ENCODE measurements at regions not wholly inside any gene's neighbourhood (a gene's known extent, or its start where the extent isn't known, plus 50 kb on each side); places are given as distances from the start of the nearest gene placed in this dataset.

DNA sequence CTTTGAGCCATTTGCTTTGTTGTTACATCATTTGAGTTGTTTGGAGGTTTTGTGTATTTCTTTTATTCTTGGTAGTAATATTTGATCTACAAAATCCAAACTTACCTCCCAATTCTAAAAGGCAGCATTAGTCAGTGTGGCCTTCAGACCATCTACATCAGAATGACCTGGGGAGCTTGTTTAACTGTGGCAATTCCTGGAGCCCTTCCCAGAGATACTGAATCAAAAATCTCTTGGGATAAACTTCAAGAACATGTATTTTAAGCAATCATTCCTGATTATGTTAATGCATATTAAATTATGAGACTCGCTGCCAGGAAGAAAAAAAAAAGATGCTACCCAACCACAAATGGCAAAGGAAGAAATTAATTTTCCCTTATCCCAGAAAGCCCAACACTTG is 268.9 kb upstream of the PDE4D start:
- Histone ChIP-seq H2BK15ac (replicated peaks; ENCODE audit: low read depth) (no peak overlapping the region), H3K9ac (ENCODE audit: low read length) (no peak overlapping the region), H3K27me3 (ENCODE audit: insufficient read depth, low read length, poor library complexity) (no peaks in the 10 kb centered on the region), H2BK5ac (ENCODE audit: low read length) (no peak overlapping the region), H3K4me1 (ENCODE audit: control insufficient read depth, low read depth, low read length) (no peaks in the 10 kb centered on the region), H4K5ac (ENCODE audit: low read length) (no peak overlapping the region), H2BK120ac (ENCODE audit: low read depth, low read length) (no peak overlapping the region), H3K79me1 (ENCODE audit: low read length) (no peaks in the 10 kb centered on the region), H3K18ac (ENCODE audit: low read length) (no peak overlapping the region), H2AK5ac (ENCODE audit: low read length) (no peak overlapping the region), H3K23ac (ENCODE audit: low read length) (no peak overlapping the region), H3K27ac (ENCODE audit: low read depth, low read length) (no peak overlapping the region), H3K56ac (ENCODE audit: low read length) (no peak overlapping the region), H3K4me3 (ENCODE audit: low read length) (no peak overlapping the region), H3K4ac (ENCODE audit: low read depth, low read length) (no peak overlapping the region), H4K8ac (ENCODE audit: low read depth, low read length) (no peak overlapping the region), H3K4me2 (ENCODE audit: low read length) (no peak overlapping the region), H3K36me3 (ENCODE audit: control insufficient read depth, insufficient read depth, low read length) (no peaks in the 10 kb centered on the region), H3K79me2 (ENCODE audit: control insufficient read depth, insufficient read depth, low read length) (no peaks in the 10 kb centered on the region)
- no CpG with 5 or more reads among the region's 1 CpG for WGBS (ENCODE audit: extremely low coverage, insufficient coverage, low lambda C conversion rate)
- no peak for DNase-seq

- H2BK5ac ChIP-seq (ENCODE audit: low read length): no peak overlapping the region
- no peak overlapping the region for H3K18ac ChIP-seq (ENCODE audit: low read length)
- no peak overlapping the region for H3K4me2 ChIP-seq (ENCODE audit: low read length)
- H2BK120ac ChIP-seq (ENCODE audit: low read depth, low read length): no peak overlapping the region
- no peak overlapping the region for H4K5ac ChIP-seq (ENCODE audit: low read length)
- H3K4me3 ChIP-seq (ENCODE audit: low read length): no peak overlapping the region
- no peaks in the 10 kb centered on the region for H3K79me1 ChIP-seq (ENCODE audit: low read length)
- no peaks in the 10 kb centered on the region for H3K4me1 ChIP-seq (ENCODE audit: control insufficient read depth, low read depth, low read length)
- no peaks in the 10 kb centered on the region for H3K36me3 ChIP-seq (ENCODE audit: control insufficient read depth, insufficient read depth, low read length)
- no peak overlapping the region for H3K56ac ChIP-seq (ENCODE audit: low read length)
- no peak overlapping the region for H3K4ac ChIP-seq (ENCODE audit: low read depth, low read length)
- no peak overlapping the region for H3K23ac ChIP-seq (ENCODE audit: low read length)
- no CpG with 5 or more reads among the region's 3 CpGs for WGBS (ENCODE audit: extremely low coverage, insufficient coverage, low lambda C conversion rate)
- no peaks in the 10 kb centered on the region for H3K27me3 ChIP-seq (ENCODE audit: insufficient read depth, low read length, poor library complexity)
- no peak overlapping the region for H4K8ac ChIP-seq (ENCODE audit: low read depth, low read length)
- no peaks in the 10 kb centered on the region for H3K79me2 ChIP-seq (ENCODE audit: control insufficient read depth, insufficient read depth, low read length)
- H2AK5ac ChIP-seq (ENCODE audit: low read length): no peak overlapping the region
- no peak overlapping the region for H2BK15ac ChIP-seq (replicated peaks; ENCODE audit: low read depth)
- no peak overlapping the region for H3K9ac ChIP-seq (ENCODE audit: low read length)
- H3K27ac ChIP-seq (ENCODE audit: low read depth, low read length): no peak overlapping the region
- DNase-seq: peak; percentile 51
These were observed 267.9 kb upstream of the PDE4D start for GRCh38 chr5:60161340-60161934.

DNA sequence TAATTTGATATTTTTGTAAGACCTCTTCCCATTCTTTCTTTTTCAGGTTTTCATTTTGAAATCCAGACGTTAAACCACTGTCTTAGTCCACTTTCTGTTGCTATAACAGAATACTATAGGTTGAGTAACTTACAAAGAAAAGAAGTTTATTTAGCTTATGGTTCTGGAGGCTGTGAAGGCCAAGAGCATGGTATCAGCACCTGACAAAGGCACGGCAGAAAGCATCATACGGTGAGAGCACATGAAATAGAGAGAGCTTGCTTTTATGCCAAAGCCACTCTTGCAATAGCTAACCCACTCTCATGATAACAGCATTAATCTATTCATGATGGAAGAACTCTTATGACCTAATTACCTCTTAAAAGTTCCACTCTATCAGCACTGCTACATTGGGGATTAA is 255.6 kb upstream of the PDE4D start:
- Histone ChIP-seq H3K79me1 (ENCODE audit: low read length) (no peaks in the 10 kb centered on the region), H3K4me3 (ENCODE audit: low read length) (no peak overlapping the region), H2BK15ac (replicated peaks; ENCODE audit: low read depth) (no peak overlapping the region), H3K23ac (ENCODE audit: low read length) (no peak overlapping the region), H4K5ac (ENCODE audit: low read length) (no peak overlapping the region), H3K9ac (ENCODE audit: low read length) (no peak overlapping the region), H3K36me3 (ENCODE audit: control insufficient read depth, insufficient read depth, low read length) (no peaks in the 10 kb centered on the region), H2AK5ac (ENCODE audit: low read length) (no peak overlapping the region), H2BK5ac (ENCODE audit: low read length) (no peak overlapping the region), H3K27ac (ENCODE audit: low read depth, low read length) (no peak overlapping the region), H3K56ac (ENCODE audit: low read length) (no peak overlapping the region), H3K4me1 (ENCODE audit: control insufficient read depth, low read depth, low read length) (no peaks in the 10 kb centered on the region), H4K8ac (ENCODE audit: low read depth, low read length) (no peak overlapping the region), H3K79me2 (ENCODE audit: control insufficient read depth, insufficient read depth, low read length) (no peaks in the 10 kb centered on the region), H3K18ac (ENCODE audit: low read length) (no peak overlapping the region), H3K4me2 (ENCODE audit: low read length) (no peak overlapping the region), H2BK120ac (ENCODE audit: low read depth, low read length) (no peak overlapping the region), H3K27me3 (ENCODE audit: insufficient read depth, low read length, poor library complexity) (no peaks in the 10 kb centered on the region), H3K4ac (ENCODE audit: low read depth, low read length) (no peak overlapping the region)
- no CpG with 5 or more reads among the region's 3 CpGs for WGBS (ENCODE audit: extremely low coverage, insufficient coverage, low lambda C conversion rate)
- no peak for DNase-seq

- H3K27me3 ChIP-seq (ENCODE audit: insufficient read depth, low read length, poor library complexity): no peaks in the 10 kb centered on the region
- no peak overlapping the region for H3K18ac ChIP-seq (ENCODE audit: low read length)
- no peak overlapping the region for H3K4me3 ChIP-seq (ENCODE audit: low read length)
- no peaks in the 10 kb centered on the region for H3K79me2 ChIP-seq (ENCODE audit: control insufficient read depth, insufficient read depth, low read length)
- H3K4ac ChIP-seq (ENCODE audit: low read depth, low read length): no peak overlapping the region
- no peak overlapping the region for H3K56ac ChIP-seq (ENCODE audit: low read length)
- no peak overlapping the region for H3K23ac ChIP-seq (ENCODE audit: low read length)
- DNase-seq: no peak
- H3K9ac ChIP-seq (ENCODE audit: low read length): no peak overlapping the region
- H4K5ac ChIP-seq (ENCODE audit: low read length): no peak overlapping the region
- H2BK15ac ChIP-seq (replicated peaks; ENCODE audit: low read depth): no peak overlapping the region
- no peaks in the 10 kb centered on the region for H3K36me3 ChIP-seq (ENCODE audit: control insufficient read depth, insufficient read depth, low read length)
- no CpG with 5 or more reads among the region's 1 CpG for WGBS (ENCODE audit: extremely low coverage, insufficient coverage, low lambda C conversion rate)
- no peak overlapping the region for H4K8ac ChIP-seq (ENCODE audit: low read depth, low read length)
- no peak overlapping the region for H3K27ac ChIP-seq (ENCODE audit: low read depth, low read length)
- no peak overlapping the region for H3K4me2 ChIP-seq (ENCODE audit: low read length)
- H2BK5ac ChIP-seq (ENCODE audit: low read length): no peak overlapping the region
- H2BK120ac ChIP-seq (ENCODE audit: low read depth, low read length): no peak overlapping the region
- H3K4me1 ChIP-seq (ENCODE audit: control insufficient read depth, low read depth, low read length): no peaks in the 10 kb centered on the region
- H2AK5ac ChIP-seq (ENCODE audit: low read length): no peak overlapping the region
- no peaks in the 10 kb centered on the region for H3K79me1 ChIP-seq (ENCODE audit: low read length)
These were observed 254.8 kb upstream of the PDE4D start for GRCh38 chr5:60148366-60148765.

- H3K27me3 ChIP-seq (ENCODE audit: insufficient read depth, low read length, poor library complexity): no peaks in the 10 kb centered on the region
- H4K5ac ChIP-seq (ENCODE audit: low read length): no peak overlapping the region
- no peaks in the 10 kb centered on the region for H3K79me2 ChIP-seq (ENCODE audit: control insufficient read depth, insufficient read depth, low read length)
- H3K9ac ChIP-seq (ENCODE audit: low read length): no peak overlapping the region
- H3K4ac ChIP-seq (ENCODE audit: low read depth, low read length): no peak overlapping the region
- H3K4me3 ChIP-seq (ENCODE audit: low read length): no peak overlapping the region
- H2AK5ac ChIP-seq (ENCODE audit: low read length): no peak overlapping the region
- no peak overlapping the region for H3K27ac ChIP-seq (ENCODE audit: low read depth, low read length)
- peak overlapping the region; percentile 78 for H2BK120ac ChIP-seq (ENCODE audit: low read depth, low read length)
- H3K23ac ChIP-seq (ENCODE audit: low read length): no peak overlapping the region
- H2BK15ac ChIP-seq (replicated peaks; ENCODE audit: low read depth): no peak overlapping the region
- no peaks in the 10 kb centered on the region for H3K4me1 ChIP-seq (ENCODE audit: control insufficient read depth, low read depth, low read length)
- no peak for DNase-seq
- H3K79me1 ChIP-seq (ENCODE audit: low read length): no peaks in the 10 kb centered on the region
- H4K8ac ChIP-seq (ENCODE audit: low read depth, low read length): no peak overlapping the region
- H3K4me2 ChIP-seq (ENCODE audit: low read length): no peak overlapping the region
- no peak overlapping the region for H3K18ac ChIP-seq (ENCODE audit: low read length)
- no peak overlapping the region for H2BK5ac ChIP-seq (ENCODE audit: low read length)
- H3K56ac ChIP-seq (ENCODE audit: low read length): no peak overlapping the region
- H3K36me3 ChIP-seq (ENCODE audit: control insufficient read depth, insufficient read depth, low read length): no peaks in the 10 kb centered on the region
These were observed 254.3 kb upstream of the PDE4D start for GRCh38 chr5:60147791-60148190.

GRCh38 chr5:60143942-60144549 is 250.5 kb upstream of the PDE4D start:
- Histone ChIP-seq H3K27ac (ENCODE audit: low read depth, low read length) (no peak overlapping the region), H4K5ac (ENCODE audit: low read length) (no peak overlapping the region), H2BK120ac (ENCODE audit: low read depth, low read length) (no peak overlapping the region), H3K23ac (ENCODE audit: low read length) (no peak overlapping the region), H4K8ac (ENCODE audit: low read depth, low read length) (no peak overlapping the region), H2AK5ac (ENCODE audit: low read length) (no peak overlapping the region), H3K56ac (ENCODE audit: low read length) (no peak overlapping the region), H3K4ac (ENCODE audit: low read depth, low read length) (no peak overlapping the region), H2BK5ac (ENCODE audit: low read length) (no peak overlapping the region), H3K79me1 (ENCODE audit: low read length) (no peaks in the 10 kb centered on the region), H3K9ac (ENCODE audit: low read length) (no peak overlapping the region), H3K4me3 (ENCODE audit: low read length) (no peak overlapping the region), H3K36me3 (ENCODE audit: control insufficient read depth, insufficient read depth, low read length) (no peaks in the 10 kb centered on the region), H3K4me1 (ENCODE audit: control insufficient read depth, low read depth, low read length) (no peaks in the 10 kb centered on the region), H3K18ac (ENCODE audit: low read length) (no peak overlapping the region), H3K4me2 (ENCODE audit: low read length) (no peak overlapping the region), H3K79me2 (ENCODE audit: control insufficient read depth, insufficient read depth, low read length) (no peaks in the 10 kb centered on the region), H2BK15ac (replicated peaks; ENCODE audit: low read depth) (no peak overlapping the region), H3K27me3 (ENCODE audit: insufficient read depth, low read length, poor library complexity) (no peaks in the 10 kb centered on the region)
- no CpG with 5 or more reads among the region's 5 CpGs for WGBS (ENCODE audit: extremely low coverage, insufficient coverage, low lambda C conversion rate)
- DNase-seq: peak; percentile 5
